A673 (cell line): ENCODE measurements at regions not wholly inside any gene's neighbourhood (a gene's known extent, or its start where the extent isn't known, plus 50 kb on each side); places are given as distances from the start of the nearest gene placed in this dataset.

Experiments used
- CTCF ChIP-seq: fragments of 300-800, 200-600 bp; sonication (generic); conservative IDR thresholded peaks from 2 replicates; pipeline ENCODE4 v1.5.1; 2017; ENCODE audit warnings: low read depth, mild to moderate bottlenecking, antibody characterized with exemption, low read length, moderate library complexity, mixed read lengths
- EZH2 ChIP-seq: fragments of 200-600 bp; sonication (generic); IDR thresholded peaks from 2 replicates; pipeline ENCODE4 v1.6.1; 2017; ENCODE audit warnings: borderline replicate concordance, low read depth, mild to moderate bottlenecking, mixed read lengths, antibody characterized with exemption, low read length; ENCODE audit not compliant: poor library complexity, severe bottlenecking

GRCh38 chr10:111973306-111973705 is 210.3 kb downstream of the GPAM start:
- TF ChIP-seq CTCF (no peak), EZH2 (no peak)
